ENCODE measurements at regions not wholly inside any gene's neighbourhood (a gene's known extent, or its start where the extent isn't known, plus 50 kb on each side); places are given as distances from the start of the nearest gene placed in this dataset.
A peak's percentile ranks its signal among the peaks of the same experiment; 100 is the strongest.

DNA sequence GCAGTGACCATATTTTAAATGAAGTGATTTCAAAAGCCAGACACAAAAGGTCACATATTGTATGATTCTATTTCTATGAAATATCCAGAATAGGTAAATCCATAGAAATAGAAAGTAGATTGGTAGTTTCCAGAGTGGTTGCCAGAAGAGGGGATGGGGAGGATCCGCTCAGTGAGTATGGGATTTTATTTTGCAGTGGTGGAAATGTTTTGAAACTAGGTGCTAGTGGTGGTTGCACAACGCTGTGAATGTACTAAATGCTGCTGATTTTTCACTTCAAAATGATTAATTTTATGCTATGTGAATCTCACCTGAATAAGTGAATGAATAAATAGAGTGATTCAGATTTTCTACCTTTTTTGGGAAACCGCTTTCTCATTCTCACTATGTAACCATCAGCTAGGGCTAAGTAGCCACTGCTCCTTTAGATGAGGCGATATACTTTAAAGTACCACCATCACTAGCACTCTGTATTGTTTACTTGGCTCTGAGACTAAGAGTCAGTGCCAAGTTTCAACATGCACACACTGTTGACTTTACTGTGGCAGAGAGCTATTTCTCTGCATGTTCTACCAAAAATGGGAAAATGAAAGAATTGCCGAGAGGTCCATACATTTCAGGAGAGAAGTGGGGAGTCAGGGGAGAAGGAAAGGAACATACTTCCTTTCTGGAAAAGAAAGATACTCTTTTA is 90.7 kb upstream of the GOLIM4 start:
- no peaks in the 10 kb centered on the region for H3K27me3 Mint-ChIP-seq

GRCh38 chr3:168183774-168184173 is 88.0 kb upstream of the GOLIM4 start:
- Mint-ChIP-seq H3K4me3 (no peak overlapping the region), H3K27me3 (no peaks in the 10 kb centered on the region), H3K27ac (no peak overlapping the region), H3K36me3 (no peaks in the 10 kb centered on the region), H3K9me3 (no peaks in the 10 kb centered on the region), H3K4me1 (ENCODE audit: unreplicated experiment) (no peaks in the 10 kb centered on the region)
- no peak for DNase-seq (ENCODE audit: extremely low spot score, unreplicated experiment)
- TF ChIP-seq, protein P1, sequence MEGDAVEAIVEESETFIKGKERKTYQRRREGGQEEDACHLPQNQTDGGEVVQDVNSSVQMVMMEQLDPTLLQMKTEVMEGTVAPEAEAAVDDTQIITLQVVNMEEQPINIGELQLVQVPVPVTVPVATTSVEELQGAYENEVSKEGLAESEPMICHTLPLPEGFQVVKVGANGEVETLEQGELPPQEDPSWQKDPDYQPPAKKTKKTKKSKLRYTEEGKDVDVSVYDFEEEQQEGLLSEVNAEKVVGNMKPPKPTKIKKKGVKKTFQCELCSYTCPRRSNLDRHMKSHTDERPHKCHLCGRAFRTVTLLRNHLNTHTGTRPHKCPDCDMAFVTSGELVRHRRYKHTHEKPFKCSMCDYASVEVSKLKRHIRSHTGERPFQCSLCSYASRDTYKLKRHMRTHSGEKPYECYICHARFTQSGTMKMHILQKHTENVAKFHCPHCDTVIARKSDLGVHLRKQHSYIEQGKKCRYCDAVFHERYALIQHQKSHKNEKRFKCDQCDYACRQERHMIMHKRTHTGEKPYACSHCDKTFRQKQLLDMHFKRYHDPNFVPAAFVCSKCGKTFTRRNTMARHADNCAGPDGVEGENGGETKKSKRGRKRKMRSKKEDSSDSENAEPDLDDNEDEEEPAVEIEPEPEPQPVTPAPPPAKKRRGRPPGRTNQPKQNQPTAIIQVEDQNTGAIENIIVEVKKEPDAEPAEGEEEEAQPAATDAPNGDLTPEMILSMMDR (conservative IDR thresholded peaks at IDR 0.05): no peak

More for the DNA sequence above, 90.7 kb upstream of the GOLIM4 start:
- H3K4me1 Mint-ChIP-seq (ENCODE audit: unreplicated experiment): no peaks in the 10 kb centered on the region
- no peak overlapping the region for H3K27ac Mint-ChIP-seq
- H3K9me3 Mint-ChIP-seq: no peaks in the 10 kb centered on the region
- no peak for DNase-seq (ENCODE audit: extremely low spot score, unreplicated experiment)
- no peak overlapping the region for H3K4me3 Mint-ChIP-seq
- no peaks in the 10 kb centered on the region for H3K36me3 Mint-ChIP-seq
- TF ChIP-seq, protein P1 (conservative IDR thresholded peaks at IDR 0.05): no peak

DNA sequence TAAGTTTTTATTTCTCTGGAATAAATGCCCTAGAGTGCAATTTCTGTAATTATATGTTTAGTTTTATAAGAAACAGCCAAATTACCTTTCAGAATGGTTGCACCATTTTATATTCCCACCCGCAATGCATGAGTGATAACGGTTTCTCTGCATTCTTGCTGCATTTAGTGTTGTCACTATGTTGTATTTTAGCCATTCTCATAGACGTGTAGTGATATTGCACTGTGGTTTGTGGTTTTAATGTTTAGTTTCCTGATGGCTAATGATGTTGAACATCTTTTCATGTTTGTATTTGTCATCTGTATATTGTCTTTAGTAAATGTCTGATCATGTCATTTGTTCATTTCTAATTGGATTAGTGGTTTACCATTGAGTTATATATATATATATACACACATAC is 73.0 kb upstream of the GOLIM4 start:
- Mint-ChIP-seq H3K4me1 (ENCODE audit: unreplicated experiment) (no peaks in the 10 kb centered on the region), H3K27me3 (no peaks in the 10 kb centered on the region), H3K27ac (no peak overlapping the region), H3K4me3 (no peak overlapping the region), H3K36me3 (no peaks in the 10 kb centered on the region), H3K9me3 (no peaks in the 10 kb centered on the region)
- DNase-seq (ENCODE audit: extremely low spot score, unreplicated experiment): no peak
- TF ChIP-seq, protein P1 (conservative IDR thresholded peaks at IDR 0.05): no peak

GRCh38 chr3:168165390-168166269 is 69.9 kb upstream of the GOLIM4 start:
- Mint-ChIP-seq H3K27me3 (no peaks in the 10 kb centered on the region), H3K36me3 (no peaks in the 10 kb centered on the region), H3K27ac (no peak overlapping the region), H3K4me3 (no peak overlapping the region), H3K9me3 (no peaks in the 10 kb centered on the region), H3K4me1 (ENCODE audit: unreplicated experiment) (no peaks in the 10 kb centered on the region)
- DNase-seq (ENCODE audit: extremely low spot score, unreplicated experiment): no peak
- TF ChIP-seq, protein P1 (conservative IDR thresholded peaks at IDR 0.05): peak; percentile 88

GRCh38 chr3:168162172-168162571 is 66.4 kb upstream of the GOLIM4 start:
- TF ChIP-seq, protein P1 (conservative IDR thresholded peaks at IDR 0.05): no peak
- no peak overlapping the region for H3K4me3 Mint-ChIP-seq
- H3K9me3 Mint-ChIP-seq: no peaks in the 10 kb centered on the region
- H3K27ac Mint-ChIP-seq: no peak overlapping the region
- no peaks in the 10 kb centered on the region for H3K4me1 Mint-ChIP-seq (ENCODE audit: unreplicated experiment)
- H3K27me3 Mint-ChIP-seq: peaks cover 5% of the 10 kb centered on the region
- no peaks in the 10 kb centered on the region for H3K36me3 Mint-ChIP-seq
- no peak for DNase-seq (ENCODE audit: extremely low spot score, unreplicated experiment)
